Ovary (tissue), 7 donors: ENCODE measurements at regions not wholly inside any gene's neighbourhood (a gene's known extent, or its start where the extent isn't known, plus 50 kb on each side); places are given as distances from the start of the nearest gene placed in this dataset.

Source experiments
- DNase-seq, 5 donors: peaks; one replicate each; pipeline ENCODE4 v3.0.0-alpha.2; 2019 to 2020
- H3K27ac ChIP-seq, 2 donors: fragments of 200-600 bp; one replicate each; pipeline versions ENCODE4 v1.5.1 to v1.8.0; 2019 to 2022
- H3K27me3 ChIP-seq: fragments of 200-600 bp; one replicate; pipeline ENCODE4 v1.8.0; 2022
- H3K36me3 ChIP-seq: fragments of 200-600 bp; sonication (generic); one replicate; pipeline ENCODE4 v1.5.1; 2019
- H3K4me1 ChIP-seq: one replicate; pipeline ENCODE4 v1.8.1; 2013; ENCODE audit warnings: mild to moderate bottlenecking, moderate library complexity; ENCODE audit not compliant: insufficient read depth
- H3K4me3 ChIP-seq: fragments of 200-600 bp; sonication (generic); one replicate; pipeline ENCODE4 v1.5.1; 2017
- H3K9me3 ChIP-seq, 2 donors: fragments of 200-600 bp in 1 of 2; sonication (generic) in 1 of 2; one replicate each; pipeline versions ENCODE4 v1.5.1 to v1.8.1; 2013 to 2019; ENCODE audit warnings: mild to moderate bottlenecking in 1 of 2, moderate library complexity in 1 of 2
- EP300 ChIP-seq: sonication (generic); formaldehyde crosslinking; IDR thresholded peaks from one replicate; pipeline ENCODE4 v1.6.1; 2017; ENCODE audit warnings: antibody characterized with exemption
- POLR2A ChIP-seq: fragments of 450-650 bp; IDR thresholded peaks from one replicate; pipeline ENCODE4 v1.6.1; 2017; ENCODE audit warnings: antibody characterized with exemption, mild to moderate bottlenecking, moderate library complexity
- WGBS, 3 donors: extraction: QIAGEN DNeasy Blood & Tissue Kit in 1 of 3; methylation state at CpG; one replicate each; pipeline versions ENCODE4 v1.1.5 to v1.1.7; 2013 to 2017; 5-methylcytosine and 5-hydroxymethylcytosine counted together
- intact Hi-C, 4 donors: fragments of 100-400 bp; cut with DNase I; formaldehyde crosslinking; loops; one replicate each; pipeline versions ENCODE4 v1.11.0 to v1.15.1; 2022 to 2023
- TF ChIP-seq, protein P1 (sequence below), 3 donors: fragments of 450-650 bp in 2 of 3; fragments of 200-600 bp in 1 of 3; IDR thresholded peaks; one replicate each; pipeline versions ENCODE4 v1.5.1 to v1.8.0; 2016 to 2022; ENCODE audit warnings: antibody characterized with exemption in 3 of 3, mild to moderate bottlenecking in 1 of 3
- donor health status: DM: no; HTN: no; CAD: no; lungs with moderate emphysema.
- donor health status: DM: no; HTN: no; CAD: no.
- donor health status: Bipolar disorder and iron deficiency.
- donor health status: DM: no; HTN: no; CAD: no.
- donor health status: DM: yes; HTN: yes; CAD: no.

DNA sequence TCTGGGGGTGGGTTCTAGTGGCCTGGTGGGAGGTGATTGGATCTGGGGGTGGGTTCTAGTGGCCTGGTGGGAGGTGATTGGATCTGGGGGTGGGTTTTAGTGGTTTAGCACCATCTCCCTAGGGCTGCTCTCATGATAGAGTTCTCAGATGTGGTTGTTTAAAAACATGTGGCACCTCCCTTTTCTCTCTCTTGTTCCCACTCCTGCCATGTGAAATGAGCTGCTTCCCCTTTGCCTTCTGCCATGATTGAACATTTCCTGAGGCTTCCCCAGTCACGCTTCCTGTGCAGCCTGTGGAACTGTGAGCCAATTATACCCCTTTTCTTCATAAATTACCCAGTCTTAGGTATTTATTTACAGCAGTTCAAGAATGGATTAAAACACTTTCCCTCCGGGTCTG lies 327.3 kb upstream of the AJAP1 start:
- Histone ChIP-seq H3K4me1 (no peaks in the 10 kb centered on the region), H3K9me3 (no peaks in the 10 kb centered on the region), H3K27me3 (no peaks in the 10 kb centered on the region), H3K27ac (no peak overlapping the region), H3K36me3 (no peaks in the 10 kb centered on the region), H3K4me3 (no peak overlapping the region)
- intact Hi-C loops = no loop called here
- DNase-seq = no peak
- TF ChIP-seq EP300 = no peak
- TF ChIP-seq, protein P1, sequence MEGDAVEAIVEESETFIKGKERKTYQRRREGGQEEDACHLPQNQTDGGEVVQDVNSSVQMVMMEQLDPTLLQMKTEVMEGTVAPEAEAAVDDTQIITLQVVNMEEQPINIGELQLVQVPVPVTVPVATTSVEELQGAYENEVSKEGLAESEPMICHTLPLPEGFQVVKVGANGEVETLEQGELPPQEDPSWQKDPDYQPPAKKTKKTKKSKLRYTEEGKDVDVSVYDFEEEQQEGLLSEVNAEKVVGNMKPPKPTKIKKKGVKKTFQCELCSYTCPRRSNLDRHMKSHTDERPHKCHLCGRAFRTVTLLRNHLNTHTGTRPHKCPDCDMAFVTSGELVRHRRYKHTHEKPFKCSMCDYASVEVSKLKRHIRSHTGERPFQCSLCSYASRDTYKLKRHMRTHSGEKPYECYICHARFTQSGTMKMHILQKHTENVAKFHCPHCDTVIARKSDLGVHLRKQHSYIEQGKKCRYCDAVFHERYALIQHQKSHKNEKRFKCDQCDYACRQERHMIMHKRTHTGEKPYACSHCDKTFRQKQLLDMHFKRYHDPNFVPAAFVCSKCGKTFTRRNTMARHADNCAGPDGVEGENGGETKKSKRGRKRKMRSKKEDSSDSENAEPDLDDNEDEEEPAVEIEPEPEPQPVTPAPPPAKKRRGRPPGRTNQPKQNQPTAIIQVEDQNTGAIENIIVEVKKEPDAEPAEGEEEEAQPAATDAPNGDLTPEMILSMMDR (IDR thresholded peaks at IDR 0.05) = no peak
- no peak for TF ChIP-seq POLR2A
- 67 to 72% (median 70%) methylated on average over 2 of the region's 2 CpGs for WGBS, 3 donors

DNA sequence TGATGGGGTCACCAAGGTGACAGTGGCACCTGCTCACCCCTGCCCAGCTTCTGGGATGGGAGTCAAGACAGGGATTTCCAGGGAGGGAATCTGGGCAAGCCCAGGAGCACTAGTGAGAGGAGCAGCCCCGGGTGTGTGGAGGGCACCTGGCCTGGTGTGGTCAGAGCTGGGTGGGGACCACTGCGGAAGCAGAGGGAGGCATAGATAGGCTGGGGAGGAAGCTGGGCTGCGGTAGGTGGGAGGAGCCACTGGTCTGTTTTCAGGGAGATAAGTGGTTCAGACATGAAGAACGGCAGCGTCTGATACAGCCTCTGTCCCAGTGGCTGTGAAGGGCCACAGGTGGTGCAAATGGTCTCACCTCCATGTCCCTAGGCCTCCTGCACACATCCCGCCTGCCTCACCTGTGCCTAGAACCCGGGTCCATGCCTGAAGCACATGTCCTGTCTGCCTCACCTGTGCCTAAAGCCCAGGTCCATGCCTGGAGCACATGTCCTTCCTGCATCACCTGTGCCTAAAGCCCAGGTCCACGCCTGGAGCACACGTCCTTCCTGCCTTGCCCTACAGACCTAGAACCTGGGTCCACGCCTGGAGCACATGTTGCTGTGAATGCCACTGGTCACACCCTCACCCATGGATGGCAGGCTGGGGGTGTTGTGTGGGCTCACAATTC lies 325.9 kb upstream of the AJAP1 start:
- TF ChIP-seq EP300 = no peak
- TF ChIP-seq, protein P1 (IDR thresholded peaks at IDR 0.05) = no peak
- TF ChIP-seq POLR2A = no peak
- intact Hi-C loops = no loop called here
- WGBS, 3 donors = 63 to 65% (median 65%) methylated on average over 10 of the region's 10 CpGs

GRCh38 chr1:4330805-4331766 lies 323.3 kb upstream of the AJAP1 start:
- WGBS, 3 donors = 65 to 74% (median 71%) methylated on average over 23 of the region's 23 CpGs
- Histone ChIP-seq H3K4me1 (no peaks in the 10 kb centered on the region), H3K27ac (no peak overlapping the region), H3K27me3 (no peaks in the 10 kb centered on the region), H3K4me3 (no peak overlapping the region), H3K36me3 (no peaks in the 10 kb centered on the region), H3K9me3 (peaks cover 0 to 3% of the 10 kb centered on the region in 2 donors)
- TF ChIP-seq POLR2A (no peak), EP300 (no peak)
- TF ChIP-seq, protein P1 (IDR thresholded peaks at IDR 0.05) = no peak
- DNase-seq = no peak
- intact Hi-C loops = no loop called here

More for the DNA sequence above, 325.9 kb upstream of the AJAP1 start:
- H3K4me1 ChIP-seq = no peaks in the 10 kb centered on the region
- H3K9me3 ChIP-seq = peaks cover 0 to under 1% of the 10 kb centered on the region in 2 donors
- no peak overlapping the region for H3K27ac ChIP-seq
- no peak for DNase-seq
- no peaks in the 10 kb centered on the region for H3K36me3 ChIP-seq
- no peaks in the 10 kb centered on the region for H3K27me3 ChIP-seq
- no peak overlapping the region for H3K4me3 ChIP-seq

GRCh38 chr1:4331767-4332163 lies 322.6 kb upstream of the AJAP1 start:
- Histone ChIP-seq H3K4me3 (no peak overlapping the region), H3K4me1 (no peaks in the 10 kb centered on the region), H3K9me3 (peaks cover 0 to 3% of the 10 kb centered on the region in 2 donors), H3K36me3 (no peaks in the 10 kb centered on the region), H3K27me3 (no peaks in the 10 kb centered on the region), H3K27ac (no peak overlapping the region)
- 85 to 92% (median 88%) methylated on average over 20 of the region's 20 CpGs for WGBS, 3 donors
- TF ChIP-seq, protein P1 (IDR thresholded peaks at IDR 0.05) = no peak
- intact Hi-C loops = no loop called here
- DNase-seq = no peak
